Activated gamma-delta T cell treated with anti-CD3 and anti-CD28 coated beads, Interleukin-2, amount 50 U/mL, for 16 hours (primary cell): ENCODE measurements at regions not wholly inside any gene's neighbourhood (a gene's known extent, or its start where the extent isn't known, plus 50 kb on each side); places are given as distances from the start of the nearest gene placed in this dataset.

Experiments used
- DNase-seq: peaks from one replicate; pipeline ENCODE4 v3.0.0-alpha.2; 2020; ENCODE audit warnings: low read depth

DNA sequence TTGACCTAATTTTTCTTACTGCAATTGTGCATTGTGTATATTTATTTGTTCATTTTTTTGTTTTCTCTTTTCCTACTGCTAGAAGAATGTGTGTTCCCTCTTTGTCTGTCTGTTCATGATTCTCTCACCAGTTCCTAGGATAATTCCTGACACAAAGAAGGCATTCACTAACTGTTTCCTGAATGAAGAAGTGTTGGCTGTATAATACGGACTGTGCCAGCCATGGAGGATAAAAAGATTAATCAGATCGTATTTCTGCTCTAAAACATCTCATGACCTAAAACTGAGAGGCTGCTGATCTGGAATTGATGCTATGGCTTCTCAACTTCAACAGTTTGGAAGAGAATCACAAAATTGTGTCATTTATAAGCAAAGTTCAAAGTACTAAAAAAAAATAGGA lies 563.1 kb upstream of the FRG1 start:
- no peak for DNase-seq

DNA sequence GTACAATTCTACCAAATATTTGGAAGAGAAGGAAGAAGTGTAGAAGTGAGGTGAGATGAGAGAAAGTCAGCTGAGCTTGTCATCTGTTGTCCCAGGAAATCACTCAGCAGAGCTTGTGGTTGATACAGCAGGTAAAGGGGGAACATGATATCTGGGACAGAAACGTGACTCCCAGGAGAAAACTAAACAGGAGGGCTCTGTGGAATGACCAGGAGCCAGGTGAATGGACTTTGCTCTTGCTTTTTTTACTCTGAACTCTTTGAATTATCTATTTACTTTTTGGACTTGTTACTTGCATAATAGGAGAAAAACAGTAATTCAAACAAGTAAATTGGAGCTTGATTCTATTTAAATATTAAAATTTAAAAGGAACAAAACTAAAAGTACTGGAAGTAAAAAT lies 555.6 kb upstream of the FRG1 start:
- DNase-seq = no peak

DNA sequence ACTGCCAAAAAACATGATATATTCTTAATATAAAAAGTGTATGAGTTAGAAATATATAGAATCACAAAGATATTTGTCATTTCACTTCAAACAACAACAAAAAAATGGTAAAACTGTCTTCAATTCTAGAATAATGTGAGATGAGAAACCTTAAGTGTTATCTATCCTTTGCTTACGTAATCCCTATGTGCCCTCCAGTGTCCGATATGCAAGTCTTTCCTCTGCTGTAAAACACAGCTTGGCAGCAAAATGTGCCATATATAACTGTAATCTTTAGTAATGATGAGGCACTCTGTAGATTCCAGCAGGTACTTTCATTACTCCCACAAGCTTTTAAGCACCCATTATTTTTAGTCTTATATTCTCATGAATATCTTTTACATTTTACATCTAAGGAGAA lies 555.1 kb upstream of the FRG1 start:
- no peak for DNase-seq

DNA sequence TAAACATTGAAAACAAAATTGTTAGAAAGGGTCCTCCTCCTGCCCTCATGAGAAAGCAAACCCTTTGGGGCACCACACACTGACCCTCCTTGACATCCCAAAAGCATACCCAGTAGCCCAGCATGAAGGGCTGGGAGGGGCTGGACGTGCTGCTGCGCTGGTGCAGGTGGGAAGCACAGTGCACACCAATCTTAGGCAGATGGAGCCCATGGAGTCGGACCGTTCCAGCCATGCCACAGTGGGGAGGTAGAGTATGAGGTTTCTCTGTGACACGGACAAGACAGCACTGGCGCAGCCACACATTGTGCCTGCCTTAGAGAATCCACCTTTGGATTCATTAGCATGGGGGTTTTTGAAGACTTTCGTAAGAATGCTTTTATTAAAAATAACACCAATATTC lies 544.2 kb upstream of the FRG1 start:
- no peak for DNase-seq

DNA sequence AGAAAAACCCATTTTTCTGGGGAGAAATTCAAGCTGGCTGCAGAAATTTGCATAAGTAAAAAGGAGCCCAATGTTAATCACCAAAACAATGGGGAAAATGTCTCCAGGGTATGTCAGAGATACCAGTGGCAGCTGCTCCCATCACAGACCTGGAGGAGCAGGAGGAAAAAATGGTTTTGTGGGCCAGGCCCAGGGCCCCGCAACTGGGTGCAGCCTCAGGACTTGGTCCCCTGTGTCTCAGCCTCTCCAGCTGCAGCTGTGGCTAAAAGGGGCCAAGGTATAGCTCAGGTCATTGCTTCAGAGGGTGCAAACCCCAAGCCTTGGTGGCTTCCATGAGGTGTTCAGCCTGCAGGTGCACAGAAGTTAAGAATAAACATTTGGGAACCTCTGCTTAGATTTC lies 536.4 kb upstream of the FRG1 start:
- DNase-seq = no peak

DNA sequence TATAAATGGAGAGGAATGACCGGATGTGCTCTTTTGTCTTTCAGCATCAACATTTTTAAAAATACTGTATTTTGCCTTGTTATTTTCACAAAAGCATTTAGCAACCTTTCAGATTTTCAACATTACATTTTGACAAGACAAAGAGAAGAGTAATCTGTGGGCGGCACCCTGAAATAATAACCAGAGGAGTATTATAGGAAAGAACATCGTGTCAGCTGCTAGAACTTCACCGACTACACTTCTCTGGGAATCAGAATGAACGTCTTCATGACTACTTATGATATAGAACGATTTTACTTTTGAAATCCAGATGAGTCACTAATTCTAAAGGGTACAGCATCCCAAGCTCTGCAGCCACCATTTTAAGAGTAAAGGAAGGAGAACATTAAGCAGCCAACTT lies 531.5 kb upstream of the FRG1 start:
- DNase-seq = no peak

DNA sequence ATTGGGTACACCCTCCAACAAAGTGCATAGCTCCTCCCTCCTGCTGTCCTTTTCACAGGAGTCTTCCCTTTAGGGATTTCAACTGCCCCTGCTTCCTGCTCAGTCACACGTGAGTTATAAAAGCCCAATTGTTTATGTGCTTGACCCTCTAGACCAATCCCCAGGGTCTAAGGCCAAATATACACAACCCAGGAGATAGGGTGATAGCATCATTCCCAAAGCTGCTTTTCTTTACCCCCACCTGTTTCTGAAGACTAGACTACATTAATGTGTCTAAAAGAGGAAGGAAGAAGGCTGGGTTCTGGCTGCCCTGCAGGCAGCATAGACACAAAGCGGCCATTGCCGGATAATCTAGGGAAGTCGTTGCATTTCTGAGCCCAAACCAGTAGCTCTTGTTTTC lies 526.7 kb upstream of the FRG1 start:
- no peak for DNase-seq

DNA sequence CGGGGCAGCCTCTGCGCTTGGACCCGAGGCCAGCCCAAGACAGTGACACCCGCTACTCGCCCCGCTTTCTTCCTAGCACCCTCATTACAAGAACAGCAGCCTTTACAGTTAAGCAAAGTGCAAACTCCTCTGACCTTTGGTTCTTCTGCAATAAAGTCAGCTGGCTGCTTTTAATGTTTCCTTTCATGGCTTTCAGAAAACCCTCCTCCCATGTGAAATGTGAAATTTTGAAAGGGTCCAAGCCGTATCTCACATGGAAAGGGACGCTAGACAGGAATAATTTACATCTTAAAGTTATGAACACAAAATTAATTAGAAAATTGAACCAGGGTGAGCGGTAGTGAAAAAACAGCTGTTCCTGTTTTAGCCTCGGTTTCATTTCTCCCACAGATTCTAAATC lies 520.1 kb upstream of the FRG1 start:
- DNase-seq = no peak

DNA sequence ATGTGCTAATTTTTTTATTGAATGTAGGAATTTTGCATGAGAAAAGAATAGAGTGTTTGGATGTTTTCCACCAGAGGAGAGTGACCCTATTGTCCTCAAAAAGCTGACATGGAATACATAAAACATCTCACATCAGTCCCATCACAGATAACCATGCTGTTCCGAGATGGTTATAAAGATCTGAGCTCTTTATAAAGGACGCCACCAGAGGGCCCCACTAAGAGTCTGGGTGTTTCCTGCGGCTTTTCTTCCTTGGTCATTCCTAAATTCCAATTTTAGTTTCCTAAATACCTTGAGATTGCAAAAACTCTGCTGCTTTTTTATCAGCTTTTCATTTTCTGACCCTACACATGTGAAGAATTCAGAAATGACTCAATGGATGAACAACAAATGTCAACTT lies 504.5 kb upstream of the FRG1 start:
- DNase-seq = no peak

DNA sequence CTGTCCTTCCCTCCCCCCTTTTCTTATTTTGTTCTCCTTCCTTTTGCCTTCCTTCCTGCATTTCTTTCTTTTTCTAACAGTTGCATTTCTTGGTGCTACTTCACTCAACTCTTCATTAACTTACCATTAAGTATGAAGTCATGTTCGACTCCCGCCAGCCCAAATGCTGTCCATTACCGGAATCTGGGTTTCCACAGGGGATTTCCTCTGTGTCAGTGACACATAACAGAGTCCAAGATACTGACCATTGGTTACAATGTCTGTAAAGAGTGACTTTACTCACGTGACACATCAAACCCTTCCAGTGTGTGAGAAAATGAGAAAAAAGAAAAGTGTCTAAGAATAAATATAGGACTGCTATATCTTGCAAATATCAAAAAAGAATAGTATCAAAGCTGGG lies 500.0 kb upstream of the FRG1 start:
- DNase-seq = no peak

DNA sequence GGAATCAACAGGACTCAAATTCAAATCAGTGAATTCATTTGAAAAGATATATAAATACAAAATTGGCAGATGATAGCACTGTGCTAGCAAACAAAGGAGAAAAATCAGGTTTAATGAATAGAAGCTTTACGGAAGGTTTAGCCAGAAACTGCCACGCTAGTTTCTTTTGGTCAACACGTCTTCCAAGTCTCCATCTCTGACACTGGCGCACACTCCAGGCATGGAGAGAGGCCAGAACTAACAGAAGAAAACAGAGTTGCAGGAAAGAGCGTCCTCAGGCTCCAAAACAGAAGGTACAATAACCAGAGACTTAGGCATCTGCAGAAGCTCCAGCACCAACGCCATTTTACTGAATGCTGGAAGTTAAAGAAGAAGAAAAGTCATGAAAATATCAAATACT lies 497.3 kb upstream of the FRG1 start:
- no peak for DNase-seq

DNA sequence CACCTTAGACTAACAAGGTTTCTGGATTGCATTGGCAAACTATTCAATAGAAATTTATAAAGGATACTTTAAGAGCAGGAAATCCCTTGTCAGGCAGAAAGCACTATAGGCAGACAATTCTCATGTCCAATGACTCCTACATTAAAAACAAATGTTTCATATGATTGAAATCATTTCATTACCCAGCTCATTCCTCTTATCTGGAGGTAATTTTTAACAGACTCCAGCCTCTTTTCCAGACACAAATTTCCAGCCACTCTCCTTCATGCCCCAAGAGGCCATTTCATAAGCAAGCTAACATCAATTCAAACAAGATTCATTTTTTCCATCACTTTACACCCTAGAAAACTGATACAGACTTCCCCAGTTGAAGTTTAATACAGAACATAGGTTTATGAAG lies 495.1 kb upstream of the FRG1 start:
- DNase-seq = no peak

DNA sequence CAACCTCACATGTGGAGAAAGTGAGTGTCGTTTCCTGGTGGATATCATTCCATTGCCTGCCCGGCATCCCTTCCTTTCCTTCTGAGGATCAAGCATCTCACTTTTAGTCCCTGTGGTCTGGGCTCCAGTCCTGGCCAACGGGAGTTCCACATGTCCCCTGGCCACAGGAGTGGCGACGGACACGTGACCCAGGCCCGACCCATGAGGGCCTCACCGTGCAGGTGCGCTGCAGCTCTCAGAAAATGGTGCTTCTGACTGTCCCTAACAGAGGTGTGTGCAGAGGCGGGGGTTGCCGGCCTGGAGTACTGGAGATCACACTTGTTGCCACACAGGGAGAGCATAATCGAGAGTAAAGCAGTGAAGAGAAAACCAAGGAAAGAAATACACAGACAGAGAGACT lies 476.9 kb upstream of the FRG1 start:
- DNase-seq = no peak

DNA sequence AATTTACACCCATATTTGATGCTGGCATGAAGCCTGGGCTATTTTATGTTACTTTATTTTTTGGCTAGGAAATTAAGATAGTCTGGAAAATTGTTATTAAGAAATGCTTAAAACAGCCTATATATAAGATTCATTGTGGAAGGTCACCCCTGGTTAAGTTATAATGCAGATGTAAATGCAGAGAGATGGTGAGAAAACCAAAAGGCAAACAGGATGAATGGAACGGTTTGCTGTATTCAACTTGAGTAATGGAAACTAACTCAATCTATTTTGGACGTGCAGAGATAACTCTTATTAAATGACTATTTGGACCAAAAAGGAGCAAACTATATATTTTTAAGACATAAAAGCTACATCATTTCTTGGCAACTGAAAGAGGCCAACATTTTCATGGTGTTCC lies 446.3 kb upstream of the FRG1 start:
- DNase-seq = no peak

DNA sequence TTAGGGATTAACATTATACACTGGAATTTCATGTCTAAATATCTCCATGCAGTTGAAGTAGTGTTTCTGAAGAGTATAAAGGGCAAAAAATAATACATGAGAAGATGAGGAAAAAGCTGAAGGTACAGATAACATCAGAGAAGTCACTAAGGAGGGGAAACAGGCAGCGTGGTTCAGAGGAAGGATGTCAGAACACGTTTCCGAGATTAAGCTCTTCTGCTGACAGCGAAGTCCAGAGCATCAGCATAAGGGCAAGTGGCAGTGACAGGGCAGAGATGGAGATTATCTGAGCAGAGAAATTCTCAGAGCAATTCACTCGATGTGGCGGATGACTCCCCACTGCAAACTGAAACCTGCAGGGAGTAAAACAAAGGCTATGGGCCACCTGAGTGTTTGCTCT lies 443.2 kb upstream of the FRG1 start:
- DNase-seq = no peak

DNA sequence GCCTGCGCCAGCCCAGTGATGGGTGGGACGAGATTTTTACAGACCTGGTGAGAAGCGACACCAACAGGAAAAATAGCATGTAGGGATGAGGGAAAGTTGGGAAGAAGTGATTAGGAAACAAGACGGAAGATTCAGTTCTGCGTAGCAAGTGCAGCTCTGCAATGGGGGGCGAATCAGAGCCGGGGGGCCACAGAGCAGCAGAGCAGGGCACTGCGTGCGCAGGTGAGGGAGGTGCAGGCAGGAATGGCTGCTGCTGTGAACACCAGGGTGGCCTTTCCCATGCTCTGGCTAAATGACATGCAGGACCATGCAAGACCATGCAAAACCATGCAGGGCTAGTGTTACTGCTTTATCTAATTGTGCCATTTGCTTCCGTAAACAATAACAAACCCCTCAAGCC lies 442.7 kb upstream of the FRG1 start:
- DNase-seq = no peak

DNA sequence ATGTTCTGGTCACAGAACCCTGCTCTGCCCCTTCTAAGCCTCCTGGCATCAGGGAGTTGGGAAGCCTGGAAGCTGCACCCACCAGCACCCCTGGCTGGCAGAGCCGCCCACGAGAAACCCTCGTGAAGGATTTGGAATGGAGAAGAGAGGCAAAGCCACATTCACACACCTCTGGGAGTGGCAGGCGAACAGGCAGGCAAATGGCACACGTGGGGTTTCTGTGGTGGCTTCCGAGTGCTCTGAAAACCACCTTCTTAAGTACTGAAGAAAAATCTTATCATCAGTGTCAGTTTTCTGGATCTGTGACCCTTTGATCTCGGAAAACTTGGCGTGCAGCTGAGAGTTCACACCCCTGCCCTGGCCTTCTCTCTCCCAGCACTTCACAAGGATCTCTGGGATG lies 442.2 kb upstream of the FRG1 start:
- no peak for DNase-seq

DNA sequence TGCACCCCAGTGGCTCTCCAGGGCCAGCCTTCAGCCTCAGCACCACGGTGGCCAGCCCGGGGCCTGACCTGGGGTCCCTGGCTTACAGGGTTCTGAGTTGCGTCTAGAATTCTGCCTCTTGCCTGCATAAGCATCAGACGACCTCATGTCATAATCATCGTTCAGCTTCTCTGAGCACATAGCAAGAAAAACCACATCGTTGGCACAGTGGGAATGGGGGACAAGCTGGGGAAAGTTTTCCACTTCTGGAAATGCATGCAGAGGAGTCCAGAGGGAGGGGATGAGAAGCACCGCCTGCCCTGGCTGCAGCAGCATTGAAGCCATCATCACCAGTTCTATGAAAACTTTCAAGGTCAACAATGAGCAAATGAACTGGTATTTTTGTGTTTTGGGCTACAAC lies 441.0 kb upstream of the FRG1 start:
- no peak for DNase-seq

DNA sequence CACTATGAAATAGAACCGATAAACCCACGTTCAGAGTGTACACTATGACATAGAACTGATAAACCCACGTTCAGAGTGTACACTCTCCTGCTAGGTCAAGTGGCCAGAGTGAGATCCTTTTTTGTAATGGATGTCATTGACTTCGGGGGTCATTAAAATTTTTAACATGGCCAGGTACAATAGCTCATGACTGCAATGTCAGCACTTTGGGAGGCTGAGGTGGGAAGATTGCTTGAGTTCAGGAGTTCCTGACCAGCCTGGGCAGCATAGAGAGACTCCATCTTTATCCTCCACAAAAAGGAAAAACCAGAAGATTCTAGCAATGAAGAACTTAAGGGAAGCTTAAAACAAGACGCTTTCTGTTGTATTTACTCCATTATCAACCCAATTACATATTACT lies 439.7 kb upstream of the FRG1 start:
- DNase-seq = no peak

DNA sequence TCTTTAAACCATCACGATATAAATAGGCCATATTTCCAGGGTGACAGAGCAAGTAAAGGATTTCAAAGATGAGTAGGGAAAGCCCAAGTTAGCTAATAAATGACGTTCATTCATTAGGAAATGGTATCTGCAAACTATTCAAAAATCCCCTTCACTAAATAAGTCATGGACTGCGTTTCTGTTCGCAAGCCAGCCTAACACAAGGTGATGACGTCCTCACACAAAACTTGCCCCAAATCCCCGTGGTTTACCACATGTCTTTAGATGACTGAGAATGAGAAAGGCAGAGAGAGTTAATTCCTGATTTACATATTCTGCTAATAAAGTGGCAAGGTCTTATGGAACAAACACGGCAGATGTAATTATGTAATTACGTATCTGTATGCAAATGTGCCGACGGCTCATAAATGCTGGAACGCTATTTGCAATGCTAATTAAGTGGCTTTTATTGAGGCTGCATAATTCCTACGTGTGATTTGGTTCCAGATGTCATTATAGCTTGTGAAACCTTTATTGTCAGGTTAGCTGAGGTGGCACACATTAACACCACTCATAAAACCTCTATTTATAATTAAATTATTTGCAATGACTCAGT lies 437.7 kb upstream of the FRG1 start:
- DNase-seq = no peak

DNA sequence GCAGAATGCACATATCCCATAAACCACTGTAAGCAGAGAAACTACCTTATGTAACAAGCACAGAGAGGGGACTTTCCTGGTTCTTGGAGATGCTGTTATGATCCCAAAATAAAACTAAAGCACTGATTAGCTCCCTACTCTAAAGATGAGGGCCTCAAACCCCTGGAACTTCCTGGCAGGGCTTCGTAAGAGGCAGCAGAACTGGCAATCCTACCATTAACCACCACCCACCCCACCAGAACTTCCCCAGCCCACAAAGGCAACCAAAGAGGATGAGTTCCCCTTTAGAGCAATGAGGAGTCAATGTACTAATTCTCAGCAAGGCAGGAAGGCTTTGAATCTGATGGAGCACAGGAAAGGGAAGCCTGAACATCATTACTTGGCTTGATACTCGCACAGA lies 436.5 kb upstream of the FRG1 start:
- DNase-seq = no peak

DNA sequence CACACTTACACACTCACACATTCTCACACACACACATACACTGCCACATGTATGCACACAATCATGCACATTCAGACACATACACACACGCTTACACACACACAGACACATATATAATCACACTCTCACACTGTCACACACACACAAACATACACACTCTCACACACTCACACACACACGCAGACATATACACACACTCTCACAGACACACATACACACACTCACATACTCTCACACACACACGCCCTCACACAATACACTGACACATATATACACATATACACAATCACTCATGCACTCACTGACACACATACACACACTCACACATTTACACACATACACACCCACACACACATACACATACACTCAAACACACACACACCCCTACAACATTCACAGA lies 435.3 kb upstream of the FRG1 start:
- no peak for DNase-seq

DNA sequence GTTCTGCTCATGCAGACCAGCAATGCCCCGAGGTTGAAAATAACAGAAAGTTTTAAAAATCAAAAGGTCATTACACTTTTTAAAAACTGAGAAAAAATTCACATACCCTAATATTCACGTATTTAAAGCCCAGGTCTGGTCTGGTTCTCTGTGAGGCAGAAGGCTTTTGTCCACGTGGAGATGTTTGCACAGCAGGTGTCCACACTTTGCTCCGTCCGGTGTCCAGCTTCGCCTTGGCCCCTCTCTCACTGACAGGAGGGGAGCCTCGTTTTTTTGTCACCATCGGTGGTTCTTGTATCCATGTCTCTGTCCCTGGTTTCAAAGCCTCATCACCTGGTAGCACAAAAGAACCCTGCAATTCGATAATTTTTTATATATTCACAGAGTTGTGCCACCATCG lies 434.6 kb upstream of the FRG1 start:
- DNase-seq = no peak

DNA sequence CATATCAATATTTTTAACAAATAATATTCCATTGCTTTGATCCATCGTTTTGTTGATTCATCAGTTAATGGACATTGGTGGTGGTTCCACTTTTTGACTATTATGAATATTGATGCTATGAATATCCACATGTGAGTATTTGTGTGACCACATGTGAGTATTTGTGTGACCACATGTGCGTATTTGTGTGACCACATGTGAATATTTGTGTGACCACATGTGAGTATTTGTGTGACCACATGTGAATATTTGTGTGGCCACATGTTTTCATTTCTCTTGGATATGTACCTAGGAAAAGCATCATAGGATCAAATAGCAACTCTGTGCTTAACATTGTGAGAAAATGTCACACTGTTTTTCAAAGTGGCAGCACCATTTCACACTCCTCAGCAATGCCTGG lies 433.6 kb upstream of the FRG1 start:
- DNase-seq = no peak

DNA sequence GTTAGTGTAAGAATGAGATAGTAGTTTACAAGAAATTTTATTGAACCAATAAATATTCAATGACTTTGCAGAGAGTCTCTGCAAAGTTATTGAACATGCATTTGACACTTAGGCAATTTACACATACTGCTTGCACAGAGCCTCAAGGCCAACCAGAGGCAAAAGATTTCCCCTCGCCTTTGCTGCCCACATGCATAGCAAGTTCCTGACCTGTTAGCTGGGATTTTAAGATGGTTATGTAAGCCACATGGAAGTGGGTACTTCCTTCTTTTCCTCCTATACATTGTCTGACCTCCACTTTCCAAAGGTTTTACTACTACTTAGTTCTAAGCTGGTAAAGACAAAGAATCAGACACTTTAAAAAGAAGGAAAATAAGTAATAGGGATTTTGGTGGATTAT lies 430.1 kb upstream of the FRG1 start:
- no peak for DNase-seq
